GM21529 (cell line): ENCODE measurements at regions not wholly inside any gene's neighbourhood (a gene's known extent, or its start where the extent isn't known, plus 50 kb on each side); places are given as distances from the start of the nearest gene placed in this dataset.
"Not testable (repeated sequence)": the region's sequence is repeated elsewhere in the genome, so short reads cannot be mapped to it uniquely, and the experiment has no call there.

Experiments used
- ATAC-seq: cut with Tn5 transposase; IDR thresholded peaks from one replicate; pipeline ENCODE4 v1.9.1; 2021; ENCODE audit not compliant: unreplicated experiment

- no peak for ATAC-seq
These were observed 85.2 kb upstream of the GRAMD1B start for GRCh38 chr11:123344790-123345357.

- ATAC-seq, result not testable (repeated sequence)
These were observed 85.9 kb upstream of the GRAMD1B start for GRCh38 chr11:123344188-123344587.

- ATAC-seq, result no peak
These were observed 90.9 kb upstream of the GRAMD1B start for GRCh38 chr11:123338997-123339752.

DNA sequence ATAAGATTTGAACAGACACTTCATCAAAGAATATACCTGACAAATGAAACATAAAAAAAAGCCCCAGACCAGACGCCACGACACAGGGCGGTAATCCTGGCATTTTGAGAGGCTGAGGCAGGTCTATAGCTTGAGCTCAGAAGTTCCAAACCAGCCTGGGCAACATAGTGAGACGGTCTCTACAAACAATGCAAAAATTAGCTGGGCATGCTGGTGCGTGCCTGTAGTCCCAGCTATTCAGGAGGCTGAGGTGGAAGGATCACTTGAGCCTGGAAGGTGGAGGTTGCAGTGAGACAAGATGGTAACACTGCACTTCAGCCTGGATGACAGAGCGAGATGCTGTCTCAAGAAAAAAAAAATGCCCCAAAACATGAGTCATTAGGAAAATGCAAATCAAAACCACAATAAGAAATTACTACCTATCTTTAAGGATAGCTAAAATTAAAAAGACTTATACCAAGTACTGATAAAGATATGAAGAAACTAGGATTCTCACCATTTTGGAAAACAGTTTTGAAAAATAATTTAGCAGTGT, 91.7 kb upstream of the GRAMD1B start:
- ATAC-seq, result no peak

DNA sequence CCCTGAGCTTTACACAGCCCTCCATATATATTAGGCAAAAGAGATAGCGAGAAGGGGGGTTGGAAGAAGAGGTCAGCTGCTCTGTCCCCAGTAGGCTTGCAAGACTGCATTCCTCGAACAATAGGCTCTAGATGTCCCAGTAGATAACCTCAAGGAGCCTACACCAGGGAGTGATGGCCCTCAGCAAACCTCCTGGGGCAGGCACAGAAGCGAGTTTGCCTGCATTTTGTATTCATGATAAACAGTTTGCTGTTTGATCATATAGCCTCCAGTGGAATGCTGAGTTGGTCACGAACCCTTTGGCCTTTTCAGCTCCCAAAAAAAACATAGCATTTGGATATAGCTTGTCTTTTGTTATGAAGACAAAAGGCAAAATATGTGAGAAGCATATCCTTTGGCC, 95.1 kb upstream of the GRAMD1B start:
- ATAC-seq, result no peak

DNA sequence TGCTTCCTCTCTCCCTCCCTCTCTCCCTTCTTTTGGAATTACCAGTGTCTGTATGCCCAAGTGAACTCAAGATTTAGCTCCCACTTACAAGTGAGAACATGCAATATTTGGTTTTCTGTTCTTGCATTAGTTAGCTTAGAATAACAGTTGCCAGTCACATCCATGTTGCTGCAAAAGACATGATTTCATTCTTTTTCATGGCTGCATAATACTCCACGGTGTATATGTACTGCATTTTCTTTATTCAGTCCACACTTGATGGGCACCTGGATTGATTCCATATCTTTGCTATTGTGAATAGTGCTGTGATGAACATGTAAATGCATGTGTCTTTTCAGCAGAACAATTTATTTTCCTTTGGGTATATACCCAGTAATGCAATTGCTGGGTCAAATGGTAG, 97.5 kb upstream of the GRAMD1B start:
- ATAC-seq, result not testable (repeated sequence)

DNA sequence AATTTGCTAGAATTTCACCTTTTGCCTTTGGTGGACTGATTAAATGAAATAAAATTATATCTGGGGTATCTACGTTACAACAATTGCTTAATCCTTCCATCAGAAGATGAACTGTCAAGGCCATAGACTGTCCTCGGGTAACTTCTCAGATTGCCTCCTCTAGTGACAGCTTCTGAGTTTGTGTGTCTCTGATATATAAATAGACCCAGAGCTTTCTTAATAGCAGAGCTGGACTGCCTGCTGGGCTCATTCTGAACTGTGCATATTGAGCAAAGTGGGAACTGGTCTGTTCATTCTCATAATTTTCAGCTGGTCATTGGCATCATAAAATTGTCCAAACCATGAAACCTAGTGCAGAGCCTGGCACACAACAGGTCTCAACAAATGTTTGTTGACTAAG, 99.1 kb upstream of the GRAMD1B start:
- no peak for ATAC-seq

- ATAC-seq, result no peak
These were observed 99.6 kb upstream of the GRAMD1B start for GRCh38 chr11:123330471-123330870.

- ATAC-seq, result no peak
These were observed 100.0 kb upstream of the GRAMD1B start for GRCh38 chr11:123330071-123330470.

GRCh38 chr11:123328281-123328867, 101.7 kb upstream of the GRAMD1B start:
- no peak for ATAC-seq

DNA sequence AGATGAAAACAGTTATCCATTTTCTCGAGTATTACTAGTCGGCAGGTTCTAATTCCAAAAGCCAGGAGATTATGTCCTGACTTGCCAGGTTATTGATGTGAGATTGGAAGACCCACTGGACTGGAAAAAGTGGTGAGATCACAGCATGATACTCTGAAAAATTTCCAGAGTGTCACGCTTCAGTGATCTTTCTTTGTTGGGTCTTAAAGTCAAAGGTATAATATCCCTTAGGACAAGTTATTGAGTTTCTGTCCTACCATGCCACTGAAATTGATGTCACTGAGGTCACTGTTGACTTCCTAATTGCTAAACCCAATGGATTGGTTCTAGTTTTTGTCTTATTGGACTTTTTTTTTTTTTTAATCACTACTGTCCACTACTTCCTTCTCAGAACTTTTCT, 104.5 kb upstream of the GRAMD1B start:
- no peak for ATAC-seq

DNA sequence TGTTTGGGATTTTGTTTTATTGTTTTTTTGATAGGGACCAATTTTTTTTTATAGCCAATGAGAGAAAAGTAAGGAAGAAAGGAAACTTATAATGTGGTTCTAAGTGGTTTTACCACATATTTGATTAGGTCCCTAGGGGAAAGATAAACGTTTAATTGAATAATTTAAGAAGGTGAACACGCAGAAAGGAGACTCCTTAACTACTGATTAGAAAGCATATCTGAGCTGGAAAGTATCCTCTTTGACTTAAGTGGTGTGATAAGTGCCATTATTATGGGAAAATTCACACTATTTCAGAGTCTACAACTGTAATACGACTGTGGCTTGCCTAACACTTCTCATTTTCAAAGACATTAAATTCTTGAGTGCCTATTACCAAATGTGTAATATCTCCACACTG, 106.5 kb upstream of the GRAMD1B start:
- no peak for ATAC-seq

DNA sequence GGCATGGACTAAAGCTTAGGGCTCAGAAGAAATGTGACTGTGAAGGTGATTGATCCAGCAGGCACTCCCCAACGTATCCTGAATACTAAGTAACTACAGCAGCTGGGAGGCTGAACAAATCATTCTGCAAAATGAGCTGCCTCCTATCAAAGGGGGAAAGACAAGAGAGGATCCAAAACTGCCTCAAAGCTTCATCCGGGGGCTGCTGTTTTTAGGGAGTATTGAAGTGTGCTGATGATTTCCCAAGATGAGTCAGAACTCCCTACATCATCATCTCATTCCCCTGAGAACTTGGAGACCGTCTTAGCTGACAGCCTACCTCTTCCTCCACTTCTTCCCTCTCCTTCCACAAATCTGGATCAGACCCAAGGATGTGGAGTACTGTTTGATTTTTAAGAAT, 108.4 kb upstream of the GRAMD1B start:
- no peak for ATAC-seq

DNA sequence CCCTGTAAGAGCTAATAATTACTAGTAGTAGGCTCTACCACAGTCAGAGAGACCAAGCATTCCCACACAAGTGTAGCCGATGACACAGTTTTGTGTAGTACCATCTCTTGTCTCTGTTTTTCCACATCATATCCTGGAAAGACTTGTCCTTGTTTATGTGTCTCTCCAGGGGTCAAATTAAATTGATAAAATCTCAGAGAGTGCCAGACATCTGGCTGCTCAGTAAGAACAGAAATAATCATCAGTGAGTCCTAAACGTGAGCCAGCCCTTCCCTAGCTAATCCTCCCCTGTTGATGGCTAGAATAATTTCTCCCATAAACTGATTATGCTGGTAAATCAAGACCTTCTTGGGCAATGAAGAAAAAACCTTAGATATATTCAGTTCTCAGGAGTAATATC, 111.4 kb upstream of the GRAMD1B start:
- ATAC-seq, result no peak

GRCh38 chr11:123318132-123318531, 111.9 kb upstream of the GRAMD1B start:
- not testable (repeated sequence) for ATAC-seq

DNA sequence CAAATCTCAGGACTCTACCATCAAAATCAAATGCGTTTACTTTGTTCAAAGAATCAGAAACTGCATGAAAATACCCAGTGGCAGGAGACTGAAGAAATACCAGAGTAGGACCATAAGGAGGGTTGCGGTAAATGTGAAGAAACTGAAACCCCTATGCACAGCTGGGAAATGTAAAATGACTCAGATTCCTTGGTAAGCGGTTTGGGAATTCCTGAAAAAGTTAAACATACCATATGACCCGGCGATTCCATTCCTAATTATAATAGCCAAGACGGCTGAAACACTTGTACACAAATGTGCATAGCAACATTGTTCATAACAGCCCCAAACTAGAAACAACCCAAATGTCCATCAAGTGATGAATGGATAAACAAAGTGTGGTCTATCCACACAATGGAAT, 114.1 kb upstream of the GRAMD1B start:
- ATAC-seq, result no peak

DNA sequence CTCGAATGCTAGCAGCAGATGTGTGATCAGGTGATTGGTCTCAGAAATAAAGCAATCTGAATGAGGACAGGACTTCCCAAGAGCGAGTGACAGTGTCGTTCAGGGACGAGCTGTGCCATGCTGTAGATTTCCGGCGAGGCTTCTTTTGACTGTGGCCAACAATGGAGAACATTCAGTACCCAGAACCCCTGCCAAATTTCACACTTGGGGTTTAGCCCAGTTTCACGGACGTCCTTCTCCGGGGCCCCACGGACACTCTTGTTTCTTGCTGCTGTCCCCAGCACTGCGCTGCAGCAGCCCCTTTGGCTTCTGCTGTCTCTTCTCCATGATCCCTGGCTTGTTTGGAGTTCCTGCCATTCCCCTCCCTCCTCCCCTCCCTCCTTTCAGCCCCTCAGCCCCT, 115.1 kb upstream of the GRAMD1B start:
- no peak for ATAC-seq

GRCh38 chr11:123313262-123313661, 116.8 kb upstream of the GRAMD1B start:
- no peak for ATAC-seq

DNA sequence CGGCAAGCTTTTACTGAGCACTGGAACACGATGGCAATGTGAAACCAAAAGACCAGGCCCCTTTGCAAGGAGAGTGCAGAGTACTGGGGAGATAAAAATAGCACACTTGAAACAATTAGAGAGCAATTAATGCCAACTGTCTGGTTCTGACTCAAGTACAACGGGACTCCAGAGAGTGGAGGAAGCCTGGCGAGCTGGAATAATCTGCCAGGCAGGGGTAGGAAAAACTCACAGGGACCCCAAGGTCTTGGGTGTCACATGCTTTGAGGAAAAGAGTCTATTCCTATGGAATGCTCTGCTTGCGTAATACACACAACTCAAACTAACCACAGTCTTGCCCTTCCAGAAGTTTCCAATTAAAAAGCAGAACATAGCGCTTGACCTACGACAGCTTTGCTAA, 113.0 kb upstream of the CLMP start:
- ATAC-seq, result no peak

- ATAC-seq, result no peak
These were observed 112.2 kb upstream of the CLMP start for GRCh38 chr11:123307276-123307675.

- ATAC-seq, result no peak
These were observed 111.5 kb upstream of the CLMP start for GRCh38 chr11:123306531-123306930.
